ENCODE measurements at regions not wholly inside any gene's neighbourhood (a gene's known extent, or its start where the extent isn't known, plus 50 kb on each side); places are given as distances from the start of the nearest gene placed in this dataset.
"Not testable (repeated sequence)": the region's sequence is repeated elsewhere in the genome, so short reads cannot be mapped to it uniquely, and the experiment has no call there.

DNA sequence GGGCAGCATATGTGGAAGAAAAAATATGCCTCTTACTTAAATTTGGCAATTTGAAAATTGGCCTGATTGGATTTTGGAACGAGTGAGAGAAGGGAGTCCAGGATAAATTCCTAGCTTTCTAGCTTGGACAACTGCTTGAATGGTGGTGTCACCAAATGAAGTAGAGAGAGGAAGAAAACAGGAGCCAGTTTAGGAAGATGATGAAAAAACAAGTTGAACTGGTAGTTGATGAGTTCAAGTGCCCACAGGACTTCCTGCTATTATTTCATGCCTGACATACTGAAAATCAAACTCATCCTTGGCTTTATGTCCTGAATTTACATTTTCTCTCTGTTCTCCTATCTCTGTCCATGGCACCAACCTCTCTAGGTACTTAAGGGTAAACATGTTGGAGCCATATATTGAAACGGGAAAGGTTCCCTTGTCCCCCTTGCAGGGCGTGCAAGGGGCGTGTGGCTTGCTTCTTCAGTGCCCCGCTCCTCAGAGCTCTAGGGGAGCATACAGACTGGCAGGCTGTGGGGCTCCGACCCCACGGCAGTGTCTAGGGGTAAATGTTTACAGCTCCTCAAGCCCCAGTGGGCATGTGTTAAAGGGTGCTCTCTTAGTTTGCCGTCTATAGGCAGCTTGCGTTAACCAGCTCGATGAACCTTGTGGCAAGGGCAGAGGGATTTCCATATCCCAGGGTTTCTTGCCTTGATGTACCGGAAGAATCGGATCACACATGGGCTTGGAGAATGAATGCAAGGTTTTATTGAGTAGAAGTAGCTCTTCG, 250.7 kb upstream of the PGRMC2 start:
- CTCF ChIA-PET (ENCODE audit: unreplicated experiment): no interaction called here
- no peaks in the 10 kb centered on the region for H3K36me3 ChIP-seq (ENCODE audit: insufficient read depth, low read length)
- no peak for TF ChIP-seq EZH2phosphoT487 (IDR thresholded peaks at IDR 0.05; ENCODE audit: borderline replicate concordance, low read depth, low read length)
- TF ChIP-seq, protein P1, sequence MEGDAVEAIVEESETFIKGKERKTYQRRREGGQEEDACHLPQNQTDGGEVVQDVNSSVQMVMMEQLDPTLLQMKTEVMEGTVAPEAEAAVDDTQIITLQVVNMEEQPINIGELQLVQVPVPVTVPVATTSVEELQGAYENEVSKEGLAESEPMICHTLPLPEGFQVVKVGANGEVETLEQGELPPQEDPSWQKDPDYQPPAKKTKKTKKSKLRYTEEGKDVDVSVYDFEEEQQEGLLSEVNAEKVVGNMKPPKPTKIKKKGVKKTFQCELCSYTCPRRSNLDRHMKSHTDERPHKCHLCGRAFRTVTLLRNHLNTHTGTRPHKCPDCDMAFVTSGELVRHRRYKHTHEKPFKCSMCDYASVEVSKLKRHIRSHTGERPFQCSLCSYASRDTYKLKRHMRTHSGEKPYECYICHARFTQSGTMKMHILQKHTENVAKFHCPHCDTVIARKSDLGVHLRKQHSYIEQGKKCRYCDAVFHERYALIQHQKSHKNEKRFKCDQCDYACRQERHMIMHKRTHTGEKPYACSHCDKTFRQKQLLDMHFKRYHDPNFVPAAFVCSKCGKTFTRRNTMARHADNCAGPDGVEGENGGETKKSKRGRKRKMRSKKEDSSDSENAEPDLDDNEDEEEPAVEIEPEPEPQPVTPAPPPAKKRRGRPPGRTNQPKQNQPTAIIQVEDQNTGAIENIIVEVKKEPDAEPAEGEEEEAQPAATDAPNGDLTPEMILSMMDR (conservative IDR thresholded peaks at IDR 0.05; ENCODE audit: low read length): no peak
- H3K27ac ChIP-seq (ENCODE audit: low read depth, low read length, poor library complexity, severe bottlenecking): no peak overlapping the region
- no peak overlapping the region for H3K4me2 ChIP-seq (ENCODE audit: low read length)
- no peak overlapping the region for H3K4me3 ChIP-seq (ENCODE audit: low read depth, low read length, poor library complexity, severe bottlenecking)
- H2AFZ ChIP-seq (ENCODE audit: low read length): no peak overlapping the region
- no peak for DNase-seq (ENCODE audit: low spot score)
- POLR2A ChIA-PET: no interaction called here
- H3K79me2 ChIP-seq (ENCODE audit: insufficient read depth, low read depth, low read length): no peaks in the 10 kb centered on the region
- no peaks in the 10 kb centered on the region for H4K20me1 ChIP-seq (ENCODE audit: insufficient read depth, low read length)
- H3K4me1 ChIP-seq (ENCODE audit: insufficient read depth, low read length, poor library complexity, severe bottlenecking): no peaks in the 10 kb centered on the region
- no TSS peak for BruUV-seq (replicated peaks)
- intact Hi-C loops (cut with micrococcal nuclease; ENCODE audit: unreplicated experiment): no loop called here
- H3K9me3 ChIP-seq (ENCODE audit: low read length): no peaks in the 10 kb centered on the region
- no peaks in the 10 kb centered on the region for H3K9me2 ChIP-seq (ENCODE audit: insufficient read depth, low read length)

DNA sequence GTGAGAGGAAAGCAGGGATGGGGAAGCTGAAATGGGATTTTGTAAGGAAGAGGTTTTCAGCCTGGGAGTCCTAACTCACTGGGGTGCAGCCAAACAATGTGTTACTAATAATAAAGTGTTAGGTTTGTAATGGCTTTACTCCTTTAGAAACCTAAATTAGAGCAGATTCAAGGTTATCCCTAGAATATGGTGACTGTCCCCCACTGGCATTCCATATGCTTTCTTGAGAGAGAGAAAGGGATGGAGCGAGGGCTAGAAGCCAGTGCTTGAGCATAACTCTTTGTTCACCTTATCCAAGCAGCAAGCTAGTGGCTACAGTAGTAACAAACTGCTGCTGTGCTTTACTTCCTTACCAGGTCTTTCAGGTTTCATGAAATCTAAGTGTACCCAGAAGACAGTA, 249.1 kb upstream of the PGRMC2 start:
- Histone ChIP-seq H3K9me2 (ENCODE audit: insufficient read depth, low read length) (no peaks in the 10 kb centered on the region), H2AFZ (ENCODE audit: low read length) (no peak overlapping the region), H3K4me2 (ENCODE audit: low read length) (no peak overlapping the region), H3K79me2 (ENCODE audit: insufficient read depth, low read depth, low read length) (no peaks in the 10 kb centered on the region), H4K20me1 (ENCODE audit: insufficient read depth, low read length) (no peaks in the 10 kb centered on the region), H3K27ac (ENCODE audit: low read depth, low read length, poor library complexity, severe bottlenecking) (no peak overlapping the region), H3K4me3 (ENCODE audit: low read depth, low read length, poor library complexity, severe bottlenecking) (no peak overlapping the region), H3K4me1 (ENCODE audit: insufficient read depth, low read length, poor library complexity, severe bottlenecking) (no peaks in the 10 kb centered on the region), H3K36me3 (ENCODE audit: insufficient read depth, low read length) (no peaks in the 10 kb centered on the region), H3K9me3 (ENCODE audit: low read length) (no peaks in the 10 kb centered on the region)
- intact Hi-C loops (cut with micrococcal nuclease; ENCODE audit: unreplicated experiment): no loop called here
- BruUV-seq (replicated peaks): no TSS peak
- ChIA-PET CTCF (ENCODE audit: unreplicated experiment) (no interaction called here), POLR2A (interaction anchor here (0.7 kb wide), 1 partner anchor 1904 kb away, joined by 3 read pairs; no protein-coding TSS in a partner anchor)
- TF ChIP-seq, protein P1 (conservative IDR thresholded peaks at IDR 0.05; ENCODE audit: low read length): no peak
- no peak for TF ChIP-seq EZH2phosphoT487 (IDR thresholded peaks at IDR 0.05; ENCODE audit: borderline replicate concordance, low read depth, low read length)
- DNase-seq (ENCODE audit: low spot score): no peak

DNA sequence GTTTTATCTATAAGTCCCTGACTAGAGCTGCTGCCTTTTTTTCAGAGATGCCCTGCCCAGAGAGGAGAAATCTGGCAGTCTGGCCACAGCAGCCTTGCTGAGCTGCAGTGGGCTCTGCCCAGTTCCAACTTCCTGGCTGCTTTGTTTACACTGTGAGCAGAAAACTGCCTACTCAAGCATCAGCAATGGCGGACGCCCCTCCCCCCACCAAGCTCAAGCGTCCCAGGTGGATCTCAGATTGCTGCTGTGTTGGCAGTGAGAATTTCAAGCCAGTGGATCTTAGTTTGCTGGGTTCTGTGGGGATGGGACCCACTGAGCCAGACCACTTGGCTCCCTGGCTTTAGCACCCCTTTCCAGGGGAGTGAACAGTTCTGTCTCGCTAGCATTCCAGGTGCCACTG, 247.9 kb upstream of the PGRMC2 start:
- H3K4me3 ChIP-seq (ENCODE audit: low read depth, low read length, poor library complexity, severe bottlenecking); H2AFZ ChIP-seq (ENCODE audit: low read length); CTCF ChIA-PET (ENCODE audit: unreplicated experiment); H4K20me1 ChIP-seq (ENCODE audit: insufficient read depth, low read length); H3K4me1 ChIP-seq (ENCODE audit: insufficient read depth, low read length, poor library complexity, severe bottlenecking); H3K9me3 ChIP-seq (ENCODE audit: low read length); intact Hi-C loops (cut with micrococcal nuclease; ENCODE audit: unreplicated experiment); H3K36me3 ChIP-seq (ENCODE audit: insufficient read depth, low read length); DNase-seq (ENCODE audit: low spot score); H3K9me2 ChIP-seq (ENCODE audit: insufficient read depth, low read length); BruUV-seq (replicated peaks); H3K4me2 ChIP-seq (ENCODE audit: low read length); H3K79me2 ChIP-seq (ENCODE audit: insufficient read depth, low read depth, low read length); H3K27ac ChIP-seq (ENCODE audit: low read depth, low read length, poor library complexity, severe bottlenecking): not testable (repeated sequence)
- POLR2A ChIA-PET: interaction anchor here (0.7 kb wide), 1 partner anchor 243 kb away, joined by 3 read pairs; no protein-coding TSS in a partner anchor
